HCT116 (cell line): ENCODE measurements at regions not wholly inside any gene's neighbourhood (a gene's known extent, or its start where the extent isn't known, plus 50 kb on each side); places are given as distances from the start of the nearest gene placed in this dataset.

Experiments used
- ATAC-seq: fragments of 200-7000 bp; cut with Tn5 transposase; 2 replicates; pipeline ENCODE4 v1.9.1; 2020; ENCODE audit warnings: mild to moderate bottlenecking, moderate library complexity
- BruUV-seq: library from RNA; stranded (reverse); fragments of 400-500 nt; replicated peaks from 2 replicates; lab custom pipeline; 2021; lab: Mats Ljungman, UMichigan
- CTCF ChIA-PET: fragments of 300-600 bp; sonication (Branson Sonifier 250); formaldehyde crosslinking; loops from one replicate; lab custom pipeline; 2021; ENCODE audit warnings: antibody characterized with exemption; lab: Charles Lee
- POLR2A ChIA-PET: fragments of 300-600, 350-600 bp; sonication (Branson Sonifier 250); formaldehyde crosslinking; loops from one replicate; lab custom pipeline; 2021; ENCODE audit warnings: antibody characterized with exemption; lab: Charles Lee
- RAD21 ChIA-PET, 2 experiments: fragments of 300-600 bp; sonication (Branson Sonifier 250); formaldehyde crosslinking; loops; one replicate each; lab custom pipeline; 2023; ENCODE audit warnings: low total read pairs in 2 of 2; ENCODE audit not compliant: uncharacterized antibody in 2 of 2, unreplicated experiment in 2 of 2, low non-redundant PET in 1 of 2; lab: Charles Lee
- DNase-seq: peaks from one replicate; pipeline ENCODE4 v3.0.0-alpha.2; 2010; ENCODE audit warnings: low read depth, low spot score
- H2AFZ ChIP-seq: fragments of 200-600 bp; shearing (Covaris generic), sonication (generic); 2 replicates; pipeline ENCODE4 v1.6.1; 2017; ENCODE audit warnings: low read depth, mixed run types, mixed read lengths, antibody characterized with exemption, low read length; ENCODE audit not compliant: poor library complexity, severe bottlenecking
- H3K27ac ChIP-seq: 2 replicates; pipeline ENCODE4 v1.5.1; 2012; ENCODE audit warnings: low read depth, low read length
- H3K27me3 ChIP-seq: fragments of 200-600 bp; sonication (generic); 2 replicates; pipeline ENCODE4 v1.6.1; 2016; ENCODE audit warnings: mixed run types, low read length, mixed read lengths; ENCODE audit not compliant: insufficient read depth
- H3K36me3 ChIP-seq, 2 experiments: fragments of 200-500 bp in 1 of 2; fragments of 200-600 bp in 1 of 2; sonication (Bioruptor generic) in 1 of 2; sonication (generic) in 1 of 2; 2 replicates each; pipeline versions ENCODE4 v1.5.1 to v1.6.1; 2014 to 2016; ENCODE audit warnings: low read length in 2 of 2, inconsistent platforms in 1 of 2, mixed read lengths in 1 of 2, mixed run types in 1 of 2; ENCODE audit not compliant: insufficient read depth in 2 of 2, control insufficient read depth in 1 of 2
- H3K4me1 ChIP-seq, 2 experiments: fragments of 200-600 bp in 1 of 2; sonication (generic) in 1 of 2; 2 replicates each; pipeline versions ENCODE4 v1.5.1 to v1.6.1; 2012 to 2017; ENCODE audit warnings: low read length in 2 of 2, inconsistent platforms in 1 of 2, mild to moderate bottlenecking in 1 of 2, mixed read lengths in 1 of 2, mixed run types in 1 of 2, moderate library complexity in 1 of 2; ENCODE audit not compliant: insufficient read depth in 2 of 2, control insufficient read depth in 1 of 2
- H3K4me2 ChIP-seq: fragments of 200-600 bp; sonication (generic); 2 replicates; pipeline ENCODE4 v1.6.1; 2017; ENCODE audit warnings: mixed run types, low read length, mixed read lengths
- H3K4me3 ChIP-seq, 2 experiments: fragments of 200-600 bp in 1 of 2; sonication (generic) in 1 of 2; replicated peaks in 1 of 2; 2 replicates each; pipeline ENCODE4 v1.5.1; 2011 to 2016; ENCODE audit warnings: low read length in 2 of 2, control low read depth in 1 of 2, low read depth in 1 of 2, mild to moderate bottlenecking in 1 of 2, mixed read lengths in 1 of 2, mixed run types in 1 of 2
- H3K79me2 ChIP-seq: fragments of 200-600 bp; sonication (generic); 2 replicates; pipeline ENCODE4 v1.6.1; 2017; ENCODE audit warnings: mild to moderate bottlenecking, mixed run types, low read length, moderate library complexity, mixed read lengths; ENCODE audit not compliant: insufficient read depth
- H3K9ac ChIP-seq: fragments of 200-600 bp; sonication (generic); 2 replicates; pipeline ENCODE4 v1.6.1; 2016; ENCODE audit warnings: low read length, mixed read lengths
- H3K9me2 ChIP-seq: fragments of 200-600 bp; sonication (generic), shearing (Covaris generic); 2 replicates; pipeline ENCODE4 v1.6.1; 2017; ENCODE audit warnings: mixed run types, mild to moderate bottlenecking, moderate library complexity; ENCODE audit not compliant: insufficient read depth
- H3K9me3 ChIP-seq, 2 experiments: fragments of 200-500 bp in 1 of 2; fragments of 200-600 bp in 1 of 2; sonication (Bioruptor generic) in 1 of 2; sonication (generic) in 1 of 2; 2 replicates each; pipeline ENCODE4 v1.6.1; 2014 to 2017; ENCODE audit warnings: low read length in 2 of 2, mixed read lengths in 2 of 2, inconsistent platforms in 1 of 2, low read depth in 1 of 2, mild to moderate bottlenecking in 1 of 2, mixed run types in 1 of 2, moderate library complexity in 1 of 2; ENCODE audit not compliant: control insufficient read depth in 1 of 2, insufficient read depth in 1 of 2
- H4K20me1 ChIP-seq: fragments of 200-600 bp; sonication (generic), shearing (Covaris generic); 2 replicates; pipeline ENCODE4 v1.6.1; 2017; ENCODE audit warnings: mixed run types, mild to moderate bottlenecking, moderate library complexity; ENCODE audit not compliant: insufficient read depth
- CBX3 ChIP-seq: IDR thresholded peaks from 2 replicates; pipeline ENCODE4 v1.6.1; 2012; ENCODE audit warnings: low read depth
- CEBPB ChIP-seq: IDR thresholded peaks from 2 replicates; pipeline ENCODE4 v1.6.1; 2012; ENCODE audit warnings: low read depth
- EGR1 ChIP-seq: IDR thresholded peaks from 2 replicates; pipeline ENCODE4 v1.6.1; 2012; ENCODE audit warnings: low read depth
- ELF1 ChIP-seq: IDR thresholded peaks from 2 replicates; pipeline ENCODE4 v1.6.1; 2012; ENCODE audit warnings: low read depth, borderline replicate concordance
- EZH2phosphoT487 ChIP-seq: fragments of 200-600 bp; IDR thresholded peaks from 2 replicates; pipeline ENCODE4 v1.6.1; 2018; ENCODE audit warnings: antibody characterized with exemption, borderline replicate concordance
- FOSL1 ChIP-seq: IDR thresholded peaks from 2 replicates; pipeline ENCODE4 v1.6.1; 2012; ENCODE audit warnings: low read depth
- JUND ChIP-seq: IDR thresholded peaks from 2 replicates; pipeline ENCODE4 v1.6.1; 2012
- POLR2A ChIP-seq: IDR thresholded peaks from 2 replicates; pipeline ENCODE4 v1.7.0; 2011; ENCODE audit warnings: borderline replicate concordance; ENCODE audit not compliant: insufficient read depth, insufficient read length; ENCODE audit errors: extremely low read depth
- POLR2AphosphoS5 ChIP-seq: IDR thresholded peaks from 2 replicates; pipeline ENCODE4 v1.6.1; 2011; ENCODE audit warnings: mild to moderate bottlenecking, low read depth, low read length, moderate library complexity
- RAD21 ChIP-seq: IDR thresholded peaks from 2 replicates; pipeline ENCODE4 v1.6.1; 2012; ENCODE audit warnings: low read depth, mild to moderate bottlenecking
- SIN3A ChIP-seq: IDR thresholded peaks from 2 replicates; pipeline ENCODE4 v1.6.1; 2012; ENCODE audit warnings: low read depth
- SP1 ChIP-seq: IDR thresholded peaks from 2 replicates; pipeline ENCODE4 v1.6.1; 2012; ENCODE audit warnings: low read depth
- SRF ChIP-seq: IDR thresholded peaks from 2 replicates; pipeline ENCODE4 v1.6.1; 2012; ENCODE audit warnings: low read depth
- ZFX ChIP-seq: fragments of 450-650 bp; IDR thresholded peaks from 2 replicates; pipeline ENCODE4 v1.6.1; 2017
- ZNF274 ChIP-seq: fragments of 200-500 bp; sonication (Bioruptor generic); IDR thresholded peaks from 2 replicates; pipeline ENCODE4 v1.6.1; 2014; ENCODE audit warnings: mild to moderate bottlenecking, low read depth, low read length, inconsistent platforms
- intact Hi-C: fragments of 100-400 bp; cut with micrococcal nuclease; formaldehyde crosslinking; loops from 2 replicates; pipeline ENCODE4 v1.10.0; 2022
- TF ChIP-seq, protein P1 (sequence below): IDR thresholded peaks from 2 replicates; pipeline ENCODE4 v1.6.1; 2011; ENCODE audit warnings: mild to moderate bottlenecking, low read length, moderate library complexity; ENCODE audit not compliant: insufficient replicate concordance; ENCODE audit errors: extremely low read depth
- TF ChIP-seq, protein P2 (sequence below): IDR thresholded peaks from 2 replicates; pipeline ENCODE4 v1.6.1; 2012
- TF ChIP-seq, protein P3 (sequence below), 3 experiments: fragments of 200-600 bp in 1 of 3; sonication (generic) in 1 of 3; IDR thresholded peaks in 2 of 3; conservative IDR thresholded peaks in 1 of 3; 2 replicates each; pipeline ENCODE4 v1.5.1; 2012 to 2017; ENCODE audit warnings: low read depth in 2 of 3, low read length in 2 of 3, antibody characterized with exemption in 1 of 3, borderline replicate concordance in 1 of 3, control low read depth in 1 of 3, mild to moderate bottlenecking in 1 of 3, mixed read lengths in 1 of 3, mixed run types in 1 of 3, moderate library complexity in 1 of 3; ENCODE audit not compliant: insufficient read depth in 1 of 3

DNA sequence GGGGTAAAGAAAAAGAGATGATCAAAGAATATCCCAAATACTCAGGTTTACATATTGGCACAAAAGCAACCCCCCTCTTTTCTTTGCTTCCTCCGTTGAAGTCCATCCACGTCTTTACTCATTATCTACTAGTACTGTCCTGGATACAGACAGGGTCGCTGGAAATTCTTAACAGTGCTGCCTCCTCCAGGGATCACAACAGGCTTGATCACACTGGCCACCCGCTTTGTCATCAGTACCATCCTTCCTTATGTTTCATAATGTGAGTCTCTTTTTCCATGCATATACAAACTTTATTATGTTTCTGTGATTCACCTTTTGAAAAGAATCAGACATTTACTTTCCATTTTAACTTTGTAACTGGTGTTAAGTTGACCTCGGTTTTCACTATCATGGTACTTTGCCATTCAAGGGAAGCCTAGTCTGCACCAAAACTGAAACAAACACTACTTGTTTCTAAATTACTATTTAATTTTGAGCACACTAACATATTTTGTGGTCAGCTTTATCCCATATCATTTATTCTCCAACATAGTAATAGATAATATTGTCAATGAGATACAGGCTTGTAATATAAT is 387.5 kb upstream of the PPP1R2C start:
- Histone ChIP-seq H2AFZ (no peak overlapping the region), H3K27ac (no peak overlapping the region), H3K27me3 (no peaks in the 10 kb centered on the region), H3K79me2 (no peaks in the 10 kb centered on the region), H3K4me2 (no peak overlapping the region), H3K4me3 (no peak overlapping the region), H3K4me1 (no peaks in the 10 kb centered on the region), H3K36me3 (no peaks in the 10 kb centered on the region), H4K20me1 (no peaks in the 10 kb centered on the region), H3K9me3 (no peaks in the 10 kb centered on the region), H3K9me2 (no peaks in the 10 kb centered on the region), H3K9ac (no peak overlapping the region)
- POLR2A ChIA-PET, result no interaction called here
- BruUV-seq, result no TSS peak
- no peak for TF ChIP-seq CBX3
- no peak for TF ChIP-seq ZFX
- TF ChIP-seq EZH2phosphoT487, result no peak
- no peak for TF ChIP-seq FOSL1
- no peak for TF ChIP-seq ELF1
- no peak for TF ChIP-seq SRF
- no peak for TF ChIP-seq CEBPB
- TF ChIP-seq SIN3A, result no peak
- TF ChIP-seq POLR2A, result no peak
- no peak for TF ChIP-seq POLR2AphosphoS5
- TF ChIP-seq, protein P1, sequence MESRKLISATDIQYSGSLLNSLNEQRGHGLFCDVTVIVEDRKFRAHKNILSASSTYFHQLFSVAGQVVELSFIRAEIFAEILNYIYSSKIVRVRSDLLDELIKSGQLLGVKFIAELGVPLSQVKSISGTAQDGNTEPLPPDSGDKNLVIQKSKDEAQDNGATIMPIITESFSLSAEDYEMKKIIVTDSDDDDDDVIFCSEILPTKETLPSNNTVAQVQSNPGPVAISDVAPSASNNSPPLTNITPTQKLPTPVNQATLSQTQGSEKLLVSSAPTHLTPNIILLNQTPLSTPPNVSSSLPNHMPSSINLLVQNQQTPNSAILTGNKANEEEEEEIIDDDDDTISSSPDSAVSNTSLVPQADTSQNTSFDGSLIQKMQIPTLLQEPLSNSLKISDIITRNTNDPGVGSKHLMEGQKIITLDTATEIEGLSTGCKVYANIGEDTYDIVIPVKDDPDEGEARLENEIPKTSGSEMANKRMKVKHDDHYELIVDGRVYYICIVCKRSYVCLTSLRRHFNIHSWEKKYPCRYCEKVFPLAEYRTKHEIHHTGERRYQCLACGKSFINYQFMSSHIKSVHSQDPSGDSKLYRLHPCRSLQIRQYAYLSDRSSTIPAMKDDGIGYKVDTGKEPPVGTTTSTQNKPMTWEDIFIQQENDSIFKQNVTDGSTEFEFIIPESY, result no peak
- no peak for TF ChIP-seq SP1
- TF ChIP-seq RAD21, result no peak
- TF ChIP-seq, protein P2, sequence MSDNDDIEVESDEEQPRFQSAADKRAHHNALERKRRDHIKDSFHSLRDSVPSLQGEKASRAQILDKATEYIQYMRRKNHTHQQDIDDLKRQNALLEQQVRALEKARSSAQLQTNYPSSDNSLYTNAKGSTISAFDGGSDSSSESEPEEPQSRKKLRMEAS, result no peak
- TF ChIP-seq JUND, result no peak
- no peak for TF ChIP-seq EGR1
- TF ChIP-seq, protein P3, sequence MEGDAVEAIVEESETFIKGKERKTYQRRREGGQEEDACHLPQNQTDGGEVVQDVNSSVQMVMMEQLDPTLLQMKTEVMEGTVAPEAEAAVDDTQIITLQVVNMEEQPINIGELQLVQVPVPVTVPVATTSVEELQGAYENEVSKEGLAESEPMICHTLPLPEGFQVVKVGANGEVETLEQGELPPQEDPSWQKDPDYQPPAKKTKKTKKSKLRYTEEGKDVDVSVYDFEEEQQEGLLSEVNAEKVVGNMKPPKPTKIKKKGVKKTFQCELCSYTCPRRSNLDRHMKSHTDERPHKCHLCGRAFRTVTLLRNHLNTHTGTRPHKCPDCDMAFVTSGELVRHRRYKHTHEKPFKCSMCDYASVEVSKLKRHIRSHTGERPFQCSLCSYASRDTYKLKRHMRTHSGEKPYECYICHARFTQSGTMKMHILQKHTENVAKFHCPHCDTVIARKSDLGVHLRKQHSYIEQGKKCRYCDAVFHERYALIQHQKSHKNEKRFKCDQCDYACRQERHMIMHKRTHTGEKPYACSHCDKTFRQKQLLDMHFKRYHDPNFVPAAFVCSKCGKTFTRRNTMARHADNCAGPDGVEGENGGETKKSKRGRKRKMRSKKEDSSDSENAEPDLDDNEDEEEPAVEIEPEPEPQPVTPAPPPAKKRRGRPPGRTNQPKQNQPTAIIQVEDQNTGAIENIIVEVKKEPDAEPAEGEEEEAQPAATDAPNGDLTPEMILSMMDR (IDR thresholded peaks at IDR 0.05 in 2 of 3, conservative IDR thresholded peaks at IDR 0.05 in 1 of 3; ENCODE audit: borderline replicate concordance in 1 of 3, insufficient read depth in 1 of 3, low read depth in 2 of 3, low read length in 2 of 3), result no peak
- no peak for TF ChIP-seq ZNF274
- DNase-seq, result no peak
- RAD21 ChIA-PET, result no interaction called here
- no peak for ATAC-seq
- CTCF ChIA-PET, result no interaction called here
- intact Hi-C loops, result no loop called here
